IMR-90 (cell line): ENCODE measurements at regions not wholly inside any gene's neighbourhood (a gene's known extent, or its start where the extent isn't known, plus 50 kb on each side); places are given as distances from the start of the nearest gene placed in this dataset.

Source experiments
- ATAC-seq: fragments of 200-7000 bp; cut with Tn5 transposase; 2 replicates; pipeline ENCODE4 v1.9.1; 2020; ENCODE audit warnings: low read depth, mild to moderate bottlenecking, moderate library complexity
- BruUV-seq: library from RNA; stranded (reverse); fragments of 400-500 nt; replicated peaks from 2 replicates; lab custom pipeline; 2021; lab: Mats Ljungman, UMichigan
- CTCF ChIA-PET: fragments of 300-600 bp; formaldehyde crosslinking; extraction: SDS; loops from one replicate; lab custom pipeline; 2021; ENCODE audit warnings: antibody characterized with exemption; lab: Yijun Ruan, JAX
- POLR2A ChIA-PET: fragments of 300-600 bp; sonication (Branson Sonifier 250); formaldehyde crosslinking; loops from one replicate; lab custom pipeline; 2022; ENCODE audit warnings: antibody characterized with exemption; ENCODE audit not compliant: unreplicated experiment; lab: Charles Lee
- DNase-seq: peaks from one replicate; pipeline ENCODE4 v3.0.0; 2013
- H2AFZ ChIP-seq: replicated peaks from 2 replicates; pipeline ENCODE3; 2013; ENCODE audit warnings: low read length, mild to moderate bottlenecking; ENCODE audit not compliant: poor library complexity
- H2AK5ac ChIP-seq: 2 replicates; pipeline ENCODE4 v1.6.1; 2013; ENCODE audit warnings: low read depth, low read length, inconsistent platforms
- H2AK9ac ChIP-seq: replicated peaks from 2 replicates; pipeline ENCODE3; 2013; ENCODE audit warnings: mild to moderate bottlenecking, low read depth, low read length, moderate library complexity; ENCODE audit not compliant: poor library complexity
- H2BK120ac ChIP-seq: 2 replicates; pipeline ENCODE4 v1.6.1; 2013; ENCODE audit warnings: low read depth, low read length, inconsistent platforms
- H2BK15ac ChIP-seq: 3 replicates; pipeline ENCODE4 v1.6.1; 2013; ENCODE audit warnings: low read depth, low read length, inconsistent platforms
- H2BK20ac ChIP-seq: 2 replicates; pipeline ENCODE4 v1.6.1; 2013; ENCODE audit warnings: low read depth, mild to moderate bottlenecking, inconsistent platforms, low read length, moderate library complexity
- H2BK5ac ChIP-seq: 2 replicates; pipeline ENCODE4 v1.6.1; 2013; ENCODE audit warnings: mild to moderate bottlenecking, low read depth, low read length, inconsistent platforms; ENCODE audit not compliant: poor library complexity, severe bottlenecking
- H3K14ac ChIP-seq: replicated peaks from 2 replicates; pipeline ENCODE4 v1.6.1; 2013; ENCODE audit warnings: low read depth, low read length, inconsistent platforms
- H3K18ac ChIP-seq: 2 replicates; pipeline ENCODE4 v1.6.1; 2013; ENCODE audit warnings: low read depth, low read length, control low read depth
- H3K23ac ChIP-seq: 2 replicates; pipeline ENCODE4 v1.6.1; 2013; ENCODE audit warnings: low read depth, low read length, inconsistent platforms
- H3K27ac ChIP-seq: 2 replicates; pipeline ENCODE4 v1.5.1; 2013; ENCODE audit warnings: mild to moderate bottlenecking, control low read depth, low read length; ENCODE audit not compliant: insufficient read depth
- H3K27me3 ChIP-seq: 2 replicates; pipeline ENCODE4 v1.6.1; 2013; ENCODE audit warnings: low read length; ENCODE audit not compliant: control insufficient read depth, insufficient read depth
- H3K36me3 ChIP-seq: 2 replicates; pipeline ENCODE4 v1.6.1; 2013; ENCODE audit warnings: low read length, mixed read lengths; ENCODE audit not compliant: control insufficient read depth, insufficient read depth
- H3K4ac ChIP-seq: 2 replicates; pipeline ENCODE4 v1.6.1; 2013; ENCODE audit warnings: low read depth, low read length, inconsistent platforms
- H3K4me1 ChIP-seq: 2 replicates; pipeline ENCODE4 v1.6.1; 2013; ENCODE audit warnings: low read length, mixed read lengths; ENCODE audit not compliant: control insufficient read depth, insufficient read depth
- H3K4me2 ChIP-seq: 2 replicates; pipeline ENCODE4 v1.6.1; 2013; ENCODE audit warnings: low read depth, mild to moderate bottlenecking, control low read depth, low read length, moderate library complexity
- H3K4me3 ChIP-seq: 2 replicates; pipeline ENCODE4 v1.5.1; 2013; ENCODE audit warnings: low read depth, mild to moderate bottlenecking, control low read depth, low read length, moderate library complexity; ENCODE audit not compliant: insufficient read depth
- H3K56ac ChIP-seq: 2 replicates; pipeline ENCODE4 v1.6.1; 2013; ENCODE audit warnings: low read length, inconsistent platforms; ENCODE audit not compliant: insufficient read depth; ENCODE audit errors: extremely low read depth
- H3K79me1 ChIP-seq, 2 experiments: 2 replicates each; pipeline ENCODE4 v1.6.1; 2013; ENCODE audit warnings: low read length in 2 of 2, inconsistent platforms in 1 of 2, low read depth in 1 of 2
- H3K9ac ChIP-seq: 2 replicates; pipeline ENCODE4 v1.6.1; 2013; ENCODE audit warnings: low read depth, low read length, control low read depth
- H3K9me1 ChIP-seq: 2 replicates; pipeline ENCODE4 v1.6.1; 2013; ENCODE audit warnings: low read length, inconsistent platforms; ENCODE audit not compliant: insufficient read depth
- H3K9me3 ChIP-seq: 2 replicates; pipeline ENCODE4 v1.6.1; 2013; ENCODE audit warnings: low read length; ENCODE audit not compliant: control insufficient read depth, insufficient read depth
- H4K20me1 ChIP-seq: 2 replicates; pipeline ENCODE4 v1.6.1; 2013; ENCODE audit warnings: low read length, inconsistent platforms; ENCODE audit not compliant: insufficient read depth
- H4K5ac ChIP-seq: 2 replicates; pipeline ENCODE4 v1.6.1; 2013; ENCODE audit warnings: mild to moderate bottlenecking, low read depth, low read length, control low read depth
- H4K8ac ChIP-seq, 2 experiments: 2 replicates each; pipeline ENCODE4 v1.6.1; 2013; ENCODE audit warnings: low read depth in 2 of 2, low read length in 2 of 2, control low read depth in 1 of 2, inconsistent platforms in 1 of 2
- H4K91ac ChIP-seq: 2 replicates; pipeline ENCODE4 v1.6.1; 2013; ENCODE audit warnings: low read depth, low read length, inconsistent platforms; ENCODE audit not compliant: insufficient read depth
- BHLHE40 ChIP-seq: fragments of 150-350 bp; IDR thresholded peaks from 2 replicates; pipeline ENCODE4 v1.6.1; 2016; ENCODE audit warnings: mild to moderate bottlenecking, low read depth, low read length
- CEBPB ChIP-seq: IDR thresholded peaks from 2 replicates; pipeline ENCODE4 v1.6.1; 2012; ENCODE audit warnings: low read depth, low read length, improper control_type of control experiment
- CHD1 ChIP-seq: IDR thresholded peaks from 2 replicates; pipeline ENCODE4 v1.6.1; 2012; ENCODE audit warnings: low read depth, low read length, improper control_type of control experiment
- ELK1 ChIP-seq: fragments of 150-350 bp; IDR thresholded peaks from 2 replicates; pipeline ENCODE4 v1.6.1; 2016; ENCODE audit warnings: low read depth, mild to moderate bottlenecking, low read length, moderate library complexity, borderline replicate concordance
- MAZ ChIP-seq: IDR thresholded peaks from 2 replicates; pipeline ENCODE4 v1.6.1; 2012; ENCODE audit warnings: low read depth, mild to moderate bottlenecking, low read length, improper control_type of control experiment, moderate library complexity, borderline replicate concordance
- NFE2L2 ChIP-seq: fragments of 150-350 bp; IDR thresholded peaks from 2 replicates; pipeline ENCODE4 v1.6.1; 2016; ENCODE audit warnings: low read depth, mild to moderate bottlenecking, low read length
- RCOR1 ChIP-seq: IDR thresholded peaks from 2 replicates; pipeline ENCODE4 v1.6.1; 2012; ENCODE audit warnings: mild to moderate bottlenecking, low read length, improper control_type of control experiment; ENCODE audit not compliant: insufficient replicate concordance
- WGBS, 2 experiments: methylation state at CpG; one replicate each; pipeline versions ENCODE4 v1.1.5 to v1.1.7; 2013; ENCODE audit warnings: missing lambda C conversion rate in 2 of 2; ENCODE audit not compliant: insufficient read length in 1 of 2; ENCODE audit errors: extremely low coverage in 2 of 2; 5-methylcytosine and 5-hydroxymethylcytosine counted together
- dilution Hi-C: fragments of 300-500 bp; cut with HindIII; formaldehyde crosslinking; loops from one replicate; pipeline ENCODE4 v1.14.3; 2018; ENCODE audit warnings: low sequenced_read_pairs; ENCODE audit not compliant: unreplicated experiment
- in situ Hi-C: fragments of 300-500 bp; cut with MboI; formaldehyde crosslinking; loops from 3 replicates; pipeline ENCODE4 v1.14.3; 2019; ENCODE audit warnings: low sequenced_read_pairs, inconsistent platforms, mixed read lengths
- intact Hi-C: fragments of 100-400 bp; cut with micrococcal nuclease; formaldehyde crosslinking; loops from 2 replicates; pipeline ENCODE4 v1.10.0; 2022
- TF ChIP-seq, protein P1 (sequence below): conservative IDR thresholded peaks from 2 replicates; pipeline ENCODE4 v1.5.1; 2012; ENCODE audit warnings: mild to moderate bottlenecking, low read depth, low read length, improper control_type of control experiment

DNA sequence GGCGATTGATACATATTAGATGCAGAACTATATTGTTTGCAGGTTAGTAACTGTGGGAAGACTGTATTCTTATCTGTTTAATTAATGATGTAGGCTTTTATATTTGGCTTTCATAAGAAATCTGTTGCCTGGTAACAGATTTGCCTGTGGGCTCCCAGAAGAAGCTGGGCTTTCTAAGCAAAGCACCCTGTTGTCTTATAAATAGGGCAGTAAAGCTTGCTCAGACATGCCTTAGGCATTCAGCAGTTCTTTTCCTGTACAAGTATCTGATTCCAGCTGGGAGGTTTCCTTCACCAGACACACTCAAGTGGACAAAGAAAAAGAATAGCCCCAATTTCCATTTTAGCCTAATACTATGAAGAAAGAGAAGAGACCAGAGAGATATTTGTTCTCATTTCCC, 524.0 kb downstream of the LRRIQ3 start:
- H2AK5ac ChIP-seq: no peak overlapping the region
- H3K9ac ChIP-seq: no peak overlapping the region
- ChIA-PET POLR2A (no interaction called here), CTCF (no interaction called here)
- dilution Hi-C loops: no loop called here
- no peak overlapping the region for H4K5ac ChIP-seq
- TF ChIP-seq MAZ (no peak), ELK1 (no peak), CEBPB (no peak), CHD1 (no peak), NFE2L2 (no peak), RCOR1 (no peak), BHLHE40 (no peak)
- TF ChIP-seq, protein P1, sequence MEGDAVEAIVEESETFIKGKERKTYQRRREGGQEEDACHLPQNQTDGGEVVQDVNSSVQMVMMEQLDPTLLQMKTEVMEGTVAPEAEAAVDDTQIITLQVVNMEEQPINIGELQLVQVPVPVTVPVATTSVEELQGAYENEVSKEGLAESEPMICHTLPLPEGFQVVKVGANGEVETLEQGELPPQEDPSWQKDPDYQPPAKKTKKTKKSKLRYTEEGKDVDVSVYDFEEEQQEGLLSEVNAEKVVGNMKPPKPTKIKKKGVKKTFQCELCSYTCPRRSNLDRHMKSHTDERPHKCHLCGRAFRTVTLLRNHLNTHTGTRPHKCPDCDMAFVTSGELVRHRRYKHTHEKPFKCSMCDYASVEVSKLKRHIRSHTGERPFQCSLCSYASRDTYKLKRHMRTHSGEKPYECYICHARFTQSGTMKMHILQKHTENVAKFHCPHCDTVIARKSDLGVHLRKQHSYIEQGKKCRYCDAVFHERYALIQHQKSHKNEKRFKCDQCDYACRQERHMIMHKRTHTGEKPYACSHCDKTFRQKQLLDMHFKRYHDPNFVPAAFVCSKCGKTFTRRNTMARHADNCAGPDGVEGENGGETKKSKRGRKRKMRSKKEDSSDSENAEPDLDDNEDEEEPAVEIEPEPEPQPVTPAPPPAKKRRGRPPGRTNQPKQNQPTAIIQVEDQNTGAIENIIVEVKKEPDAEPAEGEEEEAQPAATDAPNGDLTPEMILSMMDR: no peak
- no peaks in the 10 kb centered on the region for H3K4me1 ChIP-seq
- no peak overlapping the region for H4K8ac ChIP-seq
- H3K27me3 ChIP-seq: no peaks in the 10 kb centered on the region
- H3K4me3 ChIP-seq: no peak overlapping the region
- in situ Hi-C loops: no loop called here
- no peak overlapping the region for H2BK20ac ChIP-seq
- no peak overlapping the region for H3K4ac ChIP-seq
- H3K27ac ChIP-seq: no peak overlapping the region
- H3K4me2 ChIP-seq: no peak overlapping the region
- H3K18ac ChIP-seq: no peak overlapping the region
- H4K20me1 ChIP-seq: no peaks in the 10 kb centered on the region
- H3K79me1 ChIP-seq: no peaks in the 10 kb centered on the region
- H3K9me1 ChIP-seq: no peaks in the 10 kb centered on the region
- no peak overlapping the region for H3K56ac ChIP-seq
- no peak overlapping the region for H4K91ac ChIP-seq
- no peaks in the 10 kb centered on the region for H3K9me3 ChIP-seq
- DNase-seq (no peak), ATAC-seq (no peak)
- no TSS peak for BruUV-seq
- intact Hi-C loops: no loop called here
- no peak overlapping the region for H3K14ac ChIP-seq
- no CpG with 5 or more reads among the region's 1 CpG for WGBS, 2 experiments
- no peak overlapping the region for H2BK120ac ChIP-seq
- H2BK15ac ChIP-seq: no peak overlapping the region
- no peak overlapping the region for H2BK5ac ChIP-seq
- H3K36me3 ChIP-seq: no peaks in the 10 kb centered on the region
- H3K23ac ChIP-seq: no peak overlapping the region
- no peak overlapping the region for H2AK9ac ChIP-seq
- H2AFZ ChIP-seq: no peak overlapping the region
